ENCODE measurements at regions not wholly inside any gene's neighbourhood (a gene's known extent, or its start where the extent isn't known, plus 50 kb on each side); places are given as distances from the start of the nearest gene placed in this dataset.

- no peak overlapping the region for H2BK15ac ChIP-seq (ENCODE audit: low read length)
- H3K79me2 ChIP-seq (ENCODE audit: control insufficient read depth in 1 of 2, insufficient read depth in 2 of 2, low read length in 2 of 2), result no peaks in the 10 kb centered on the region
- no peaks in the 10 kb centered on the region for H3K36me3 ChIP-seq (ENCODE audit: control insufficient read depth in 2 of 4, insufficient read depth in 4 of 4, low read length in 3 of 4)
- no peaks in the 10 kb centered on the region for H3K27me3 ChIP-seq (replicated peaks in 1 of 4; ENCODE audit: control insufficient read depth in 3 of 4, extremely low read depth in 1 of 4, insufficient read depth in 3 of 4, low read length in 3 of 4)
- peaks cover 0 to 4% of the 10 kb centered on the region in 2 experiments; a peak in 1 of 4 replicates for H3K9me3 ChIP-seq (ENCODE audit: insufficient read depth in 2 of 2, low read depth in 1 of 2, low read length in 1 of 2)
- H2BK120ac ChIP-seq (replicated peaks; ENCODE audit: low read depth, low read length), result no peak overlapping the region
- DNase-seq (ENCODE audit: low read depth in 1 of 2, low spot score in 2 of 2) (no peak), FAIRE-seq (no peak)
- no peak overlapping the region for H2AFZ ChIP-seq (ENCODE audit: low read length)
- CTCF ChIA-PET (ENCODE audit: partially characterized antibody), result interaction anchor here (1.1 kb wide), 2 partner anchors 56 to 109 kb away, joined by 3 to 7 read pairs; no protein-coding TSS in a partner anchor
- H3K27ac ChIP-seq (ENCODE audit: low read depth, low read length), result no peak overlapping the region
- H4K91ac ChIP-seq (replicated peaks; ENCODE audit: insufficient read length, low read length), result no peak overlapping the region
- no peak overlapping the region for H2BK20ac ChIP-seq (ENCODE audit: low read length)
- no peak overlapping the region for H2AK5ac ChIP-seq (ENCODE audit: low read depth, low read length)
- no peak overlapping the region for H3K23ac ChIP-seq (ENCODE audit: insufficient read length)
- H3K18ac ChIP-seq (ENCODE audit: extremely low read depth, low read length), result no peak overlapping the region
- H4K20me1 ChIP-seq (replicated peaks in 1 of 2; ENCODE audit: control insufficient read depth in 1 of 2, insufficient read depth in 2 of 2, low read length in 2 of 2), result no peaks in the 10 kb centered on the region
- POLR2A ChIA-PET (ENCODE audit: partially characterized antibody), result no interaction called here
- no peak overlapping the region for H4K5ac ChIP-seq (ENCODE audit: insufficient read length, low read depth, low read length)
- no peaks in the 10 kb centered on the region for H3K23me2 ChIP-seq (ENCODE audit: low read depth, low read length)
- H3K14ac ChIP-seq (ENCODE audit: insufficient read length), result no peak overlapping the region
- H3K4me3 ChIP-seq (ENCODE audit: extremely low read depth in 1 of 4, insufficient read depth in 2 of 4, low read depth in 3 of 4, low read length in 4 of 4), result no peak overlapping the region
- no peaks in the 10 kb centered on the region for H3K4me1 ChIP-seq (replicated peaks in 1 of 4; ENCODE audit: control insufficient read depth in 3 of 4, insufficient read depth in 4 of 4, low read length in 3 of 4)
- 88% methylated on average over 1 of the region's 1 CpG; no CpG with 5 or more reads in 1 of the 2 experiments for WGBS, 2 experiments (ENCODE audit: extremely low coverage in 1 of 2, insufficient coverage in 1 of 2, insufficient read length in 1 of 2, insufficient replicate concordance in 2 of 2, low coverage in 1 of 2, low lambda C conversion rate in 2 of 2, missing lambda C conversion rate in 1 of 2)
- H2BK5ac ChIP-seq (ENCODE audit: low read depth, low read length), result no peak overlapping the region
- H2BK12ac ChIP-seq (ENCODE audit: low read depth, low read length), result no peak overlapping the region
- no peak overlapping the region for H4K8ac ChIP-seq (ENCODE audit: extremely low read depth, insufficient read depth, low read length)
- H3K56ac ChIP-seq (replicated peaks; ENCODE audit: insufficient read length, low read depth, low read length), result no peak overlapping the region
- H3K4me2 ChIP-seq (ENCODE audit: insufficient read depth in 1 of 2, low read depth in 2 of 2, low read length in 2 of 2), result no peak overlapping the region
- TF ChIP-seq SIRT6 (IDR thresholded peaks at IDR 0.05; ENCODE audit: low read length) (no peak), EGR1 (IDR thresholded peaks at IDR 0.05; ENCODE audit: borderline replicate concordance, low read depth, low read length) (no peak)
- no peaks in the 10 kb centered on the region for H3K79me1 ChIP-seq (ENCODE audit: low read depth, low read length)
- no peak overlapping the region for H3K4ac ChIP-seq (replicated peaks; ENCODE audit: insufficient read length, low read depth, low read length)
- no peak overlapping the region for H3K9ac ChIP-seq (replicated peaks in 1 of 4; ENCODE audit: extremely low read depth in 1 of 4, low read depth in 3 of 4, low read length in 3 of 4)
Observed at GRCh38 chr4:16387448-16387847, 161.2 kb upstream of the TAPT1 start.
